Fibroblast of lung (primary cell): ENCODE measurements at regions not wholly inside any gene's neighbourhood (a gene's known extent, or its start where the extent isn't known, plus 50 kb on each side); places are given as distances from the start of the nearest gene placed in this dataset.

Experiments
- DNase-seq, 2 donors: peaks; one replicate each; pipeline versions ENCODE4 v3.0.0 to v3.0.0-alpha.2; 2010; ENCODE audit warnings: low read depth in 2 of 2
- H2AFZ ChIP-seq: 2 replicates; pipeline ENCODE4 v1.5.1; 2012; ENCODE audit warnings: low read length, control low read depth, inconsistent platforms
- H3K27ac ChIP-seq: 2 replicates; pipeline ENCODE4 v1.5.1; 2011; ENCODE audit warnings: low read length, control low read depth; ENCODE audit not compliant: insufficient read depth
- H3K27me3 ChIP-seq: 2 replicates; pipeline ENCODE4 v1.5.1; 2011; ENCODE audit warnings: mild to moderate bottlenecking, low read length; ENCODE audit not compliant: control insufficient read depth, insufficient read depth
- H3K36me3 ChIP-seq: 2 replicates; pipeline ENCODE4 v1.5.1; 2011; ENCODE audit warnings: low read length; ENCODE audit not compliant: control insufficient read depth, insufficient read depth
- H3K4me1 ChIP-seq: 2 replicates; pipeline ENCODE4 v1.5.1; 2011; ENCODE audit warnings: low read length; ENCODE audit not compliant: control insufficient read depth, insufficient read depth; ENCODE audit errors: extremely low read depth
- H3K4me2 ChIP-seq: 2 replicates; pipeline ENCODE4 v1.5.1; 2011; ENCODE audit warnings: low read length, control low read depth; ENCODE audit not compliant: insufficient read depth; ENCODE audit errors: extremely low read depth
- H3K4me3 ChIP-seq, 4 experiments: fragments of 200-600 bp in 1 of 4; sonication (generic) in 1 of 4; replicated peaks in 1 of 4; 2 replicates each; pipeline ENCODE4 v1.5.1; 2011 to 2016; ENCODE audit warnings: low read length in 4 of 4, low read depth in 3 of 4, mild to moderate bottlenecking in 3 of 4, control low read depth in 2 of 4, inconsistent platforms in 1 of 4, mixed read lengths in 1 of 4; ENCODE audit not compliant: insufficient read depth in 1 of 4; ENCODE audit errors: control extremely low read depth in 1 of 4
- H3K79me2 ChIP-seq: 2 replicates; pipeline ENCODE4 v1.5.1; 2012; ENCODE audit warnings: mild to moderate bottlenecking, low read length, inconsistent platforms; ENCODE audit not compliant: control insufficient read depth, insufficient read depth
- H3K9ac ChIP-seq: 2 replicates; pipeline ENCODE4 v1.5.1; 2011; ENCODE audit warnings: mild to moderate bottlenecking, low read length, control low read depth; ENCODE audit not compliant: insufficient read depth
- H3K9me3 ChIP-seq: 2 replicates; pipeline ENCODE4 v1.5.1; 2012; ENCODE audit warnings: low read depth, low read length; ENCODE audit not compliant: control insufficient read depth, insufficient read depth
- H4K20me1 ChIP-seq: 2 replicates; pipeline ENCODE4 v1.5.1; 2011; ENCODE audit warnings: low read length; ENCODE audit not compliant: control insufficient read depth, insufficient read depth; ENCODE audit errors: extremely low read depth
- CTCF ChIP-seq, 2 donors: IDR thresholded peaks in 1 of 2; conservative IDR thresholded peaks in 1 of 2; 1 replicate in 1 of 2; 2 replicates in 1 of 2; pipeline ENCODE4 v1.5.1; 2011 to 2012; ENCODE audit warnings: low read length in 2 of 2, control low read depth in 1 of 2, inconsistent platforms in 1 of 2, low read depth in 1 of 2, mild to moderate bottlenecking in 1 of 2
- EZH2 ChIP-seq: IDR thresholded peaks from 2 replicates; pipeline ENCODE4 v1.5.1; 2012; ENCODE audit warnings: low read length, control low read depth, mild to moderate bottlenecking; ENCODE audit errors: missing control alignments

- Histone ChIP-seq H3K4me3 (no peak overlapping the region), H3K4me1 (no peaks in the 10 kb centered on the region), H2AFZ (no peak overlapping the region), H3K79me2 (no peaks in the 10 kb centered on the region), H3K36me3 (no peaks in the 10 kb centered on the region), H3K27ac (no peak overlapping the region), H4K20me1 (no peaks in the 10 kb centered on the region), H3K9me3 (no peaks in the 10 kb centered on the region), H3K27me3 (no peaks in the 10 kb centered on the region), H3K9ac (no peak overlapping the region), H3K4me2 (no peak overlapping the region)
- no peak for DNase-seq
- no peak for TF ChIP-seq EZH2
- TF ChIP-seq CTCF (conservative IDR thresholded peaks at IDR 0.05 in 1 of 2, IDR thresholded peaks at IDR 0.05 in 1 of 2; ENCODE audit: low read depth in 1 of 2, low read length in 2 of 2) = no peak
Observed at GRCh38 chr20:60838297-60838696, 413.8 kb upstream of the CDH4 start.

GRCh38 chr20:60840971-60841370 lies 411.1 kb upstream of the CDH4 start:
- no peak overlapping the region for H3K27ac ChIP-seq
- no peak for DNase-seq
- no peaks in the 10 kb centered on the region for H3K9me3 ChIP-seq
- no peaks in the 10 kb centered on the region for H3K27me3 ChIP-seq
- no peak overlapping the region for H3K4me3 ChIP-seq
- no peaks in the 10 kb centered on the region for H3K79me2 ChIP-seq
- H3K9ac ChIP-seq = no peak overlapping the region
- H3K36me3 ChIP-seq = no peaks in the 10 kb centered on the region
- no peak overlapping the region for H3K4me2 ChIP-seq
- no peaks in the 10 kb centered on the region for H3K4me1 ChIP-seq
- TF ChIP-seq EZH2 = no peak
- H2AFZ ChIP-seq = no peak overlapping the region
- H4K20me1 ChIP-seq = no peaks in the 10 kb centered on the region

- no peak overlapping the region for H2AFZ ChIP-seq
- no peaks in the 10 kb centered on the region for H3K27me3 ChIP-seq
- H3K9ac ChIP-seq = no peak overlapping the region
- H3K79me2 ChIP-seq = no peaks in the 10 kb centered on the region
- H3K4me3 ChIP-seq = no peak overlapping the region
- no peaks in the 10 kb centered on the region for H4K20me1 ChIP-seq
- H3K9me3 ChIP-seq = no peaks in the 10 kb centered on the region
- H3K4me2 ChIP-seq = no peak overlapping the region
- no peak overlapping the region for H3K27ac ChIP-seq
- no peaks in the 10 kb centered on the region for H3K36me3 ChIP-seq
- TF ChIP-seq EZH2 (no peak), CTCF (conservative IDR thresholded peaks at IDR 0.05 in 1 of 2, IDR thresholded peaks at IDR 0.05 in 1 of 2; ENCODE audit: low read depth in 1 of 2, low read length in 2 of 2) (no peak)
- H3K4me1 ChIP-seq = no peaks in the 10 kb centered on the region
- no peak for DNase-seq
Observed at GRCh38 chr20:60845146-60845545, 406.9 kb upstream of the CDH4 start.
